Activated T-cell treated with anti-CD3 and anti-CD28 coated beads, Interleukin-2, amount 50 U/mL, for 4 hours (primary cell): ENCODE measurements at regions not wholly inside any gene's neighbourhood (a gene's known extent, or its start where the extent isn't known, plus 50 kb on each side); places are given as distances from the start of the nearest gene placed in this dataset.

Experiments used
- ATAC-seq, 2 donors: fragments of 200-7000 bp; cut with Tn5 transposase; one replicate each; pipeline ENCODE4 v1.10.0; 2021
- DNase-seq: peaks from one replicate; pipeline ENCODE4 v3.0.0-alpha.2; 2020
- H3K27me3 Mint-ChIP-seq: one replicate; pipeline ENCODE4 v1.8.0; 2021; ENCODE audit warnings: low read depth, mixed read lengths
- H3K36me3 Mint-ChIP-seq: one replicate; pipeline ENCODE4 v1.8.0; 2022; ENCODE audit warnings: mixed read lengths; ENCODE audit not compliant: insufficient read depth
- H3K4me1 Mint-ChIP-seq: one replicate; pipeline ENCODE4 v1.8.0; 2021; ENCODE audit warnings: low read depth, mixed read lengths
- H3K4me3 Mint-ChIP-seq: one replicate; pipeline ENCODE4 v1.8.0; 2021; ENCODE audit warnings: mild to moderate bottlenecking, moderate library complexity, mixed read lengths
- H3K9me3 Mint-ChIP-seq: one replicate; pipeline ENCODE4 v1.8.0; 2021; ENCODE audit warnings: mixed read lengths

- Mint-ChIP-seq H3K9me3 (peaks cover 7% of the 10 kb centered on the region), H3K4me1 (no peaks in the 10 kb centered on the region), H3K36me3 (no peaks in the 10 kb centered on the region), H3K4me3 (no peak overlapping the region), H3K27me3 (no peaks in the 10 kb centered on the region)
- DNase-seq (no peak), ATAC-seq (no peak)
These were observed 162.2 kb upstream of the HNMT start for GRCh38 chr2:137802038-137802437.

DNA sequence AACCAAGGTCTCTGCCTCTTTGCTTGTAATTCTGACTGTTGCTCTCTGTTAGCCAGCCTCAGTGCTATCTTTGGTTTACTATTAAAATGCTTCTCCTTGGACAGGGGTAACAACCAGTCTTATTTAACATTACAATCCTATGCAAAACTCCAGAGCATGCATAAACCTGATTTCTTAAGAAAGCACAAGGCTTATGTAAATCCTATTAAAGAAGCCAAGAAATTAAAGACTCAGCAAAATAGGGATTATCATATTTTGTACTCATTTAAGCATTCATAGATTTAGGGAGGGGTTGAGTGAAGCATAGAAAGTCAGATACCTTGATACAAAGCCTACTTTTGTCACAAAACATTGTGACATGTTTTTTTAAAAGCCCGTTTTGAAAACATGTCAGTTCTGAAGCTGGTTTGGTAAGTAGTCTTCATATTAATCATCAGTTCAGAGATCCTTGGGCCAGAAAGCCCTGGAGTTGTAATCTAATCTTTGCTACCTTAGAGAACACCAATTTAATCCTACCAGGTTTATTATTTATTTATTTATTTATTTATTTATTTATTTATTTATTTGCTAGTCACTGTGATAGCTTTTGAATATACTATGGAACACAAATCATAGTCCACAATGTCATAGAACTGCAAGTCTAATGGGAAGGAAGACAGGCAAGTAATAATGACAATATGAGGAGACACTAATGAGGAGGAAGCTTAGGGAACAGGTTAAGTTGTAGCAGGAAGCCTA, 158.0 kb upstream of the HNMT start:
- Mint-ChIP-seq H3K36me3 (no peaks in the 10 kb centered on the region), H3K9me3 (peaks cover 11% of the 10 kb centered on the region), H3K4me3 (no peak overlapping the region), H3K4me1 (no peaks in the 10 kb centered on the region), H3K27me3 (no peaks in the 10 kb centered on the region)
- ATAC-seq (no peak), DNase-seq (no peak)

GRCh38 chr2:137809252-137809651, 155.0 kb upstream of the HNMT start:
- Mint-ChIP-seq H3K27me3 (no peaks in the 10 kb centered on the region), H3K4me3 (no peak overlapping the region), H3K36me3 (no peaks in the 10 kb centered on the region), H3K4me1 (no peaks in the 10 kb centered on the region), H3K9me3 (peaks cover 7% of the 10 kb centered on the region)
- no peak for DNase-seq
- ATAC-seq, result no peak

DNA sequence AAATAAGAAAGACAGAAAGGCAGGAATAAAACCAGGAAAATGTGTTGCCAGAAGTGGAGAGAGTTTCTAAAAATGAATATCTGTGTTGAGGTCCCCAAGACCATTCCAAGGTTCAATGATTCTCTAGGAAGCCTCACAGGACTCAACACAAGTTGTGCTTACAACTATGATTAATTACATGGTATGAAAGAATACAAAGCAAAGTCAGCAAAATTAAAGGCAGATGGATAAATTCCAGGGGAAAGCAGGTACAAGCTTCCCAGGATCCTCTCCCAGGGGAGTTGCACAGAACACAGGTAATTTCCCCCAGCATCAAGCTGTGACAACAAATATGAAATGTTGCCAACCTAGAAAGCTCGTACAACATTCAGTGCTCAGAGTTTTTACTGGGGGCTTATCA, 154.4 kb upstream of the HNMT start:
- Mint-ChIP-seq H3K9me3 (peaks cover 7% of the 10 kb centered on the region), H3K27me3 (no peaks in the 10 kb centered on the region), H3K4me1 (no peaks in the 10 kb centered on the region), H3K4me3 (no peak overlapping the region), H3K36me3 (no peaks in the 10 kb centered on the region)
- no peak for DNase-seq
- no peak for ATAC-seq

DNA sequence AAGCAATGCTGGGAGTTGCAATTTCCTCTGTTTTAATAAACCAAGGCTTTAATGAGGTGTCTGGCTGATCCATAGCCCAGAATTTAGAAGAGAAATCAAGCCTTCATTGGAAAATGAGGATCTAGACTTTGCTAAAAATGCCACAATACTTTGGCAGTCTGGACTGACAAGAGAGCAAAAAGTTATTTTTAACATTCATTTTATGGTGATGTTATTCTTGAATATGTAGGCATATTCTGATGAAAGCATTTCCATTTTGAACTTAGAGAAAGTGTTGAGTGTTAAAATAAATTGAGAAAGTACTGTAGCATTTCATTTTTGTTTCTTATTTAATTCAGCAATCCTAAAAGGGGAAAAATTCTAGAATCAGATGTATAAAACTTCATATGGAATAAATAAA, 151.8 kb upstream of the HNMT start:
- Mint-ChIP-seq H3K4me1 (no peaks in the 10 kb centered on the region), H3K27me3 (no peaks in the 10 kb centered on the region), H3K9me3 (peaks cover 4% of the 10 kb centered on the region), H3K4me3 (no peak overlapping the region), H3K36me3 (no peaks in the 10 kb centered on the region)
- ATAC-seq (no peak), DNase-seq (no peak)

GRCh38 chr2:137813176-137813575, 151.1 kb upstream of the HNMT start:
- Mint-ChIP-seq H3K9me3 (peaks cover 2% of the 10 kb centered on the region), H3K4me3 (no peak overlapping the region), H3K4me1 (no peaks in the 10 kb centered on the region), H3K27me3 (no peaks in the 10 kb centered on the region), H3K36me3 (no peaks in the 10 kb centered on the region)
- no peak for DNase-seq
- no peak for ATAC-seq

DNA sequence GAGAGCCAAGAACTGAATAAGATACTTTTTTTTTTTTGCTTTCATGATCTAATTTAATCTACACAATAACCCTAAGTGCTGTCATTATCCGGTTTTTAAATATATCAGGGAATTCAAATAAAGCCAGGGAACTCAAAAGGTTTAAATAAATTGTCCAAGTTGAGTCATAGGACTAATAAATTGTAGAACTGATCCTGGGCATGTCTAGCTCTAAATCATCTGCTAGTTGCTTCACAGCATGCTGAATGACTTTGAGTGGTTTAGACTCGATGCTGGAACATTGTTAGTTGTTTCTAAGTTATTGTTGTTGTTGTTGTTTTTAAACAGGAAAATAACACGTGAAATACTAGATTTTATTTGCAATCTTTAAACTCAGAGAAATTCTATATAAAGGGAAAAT, 147.2 kb upstream of the HNMT start:
- Mint-ChIP-seq H3K27me3 (peaks cover 2% of the 10 kb centered on the region), H3K4me1 (no peaks in the 10 kb centered on the region), H3K4me3 (no peak overlapping the region), H3K36me3 (no peaks in the 10 kb centered on the region), H3K9me3 (no peaks in the 10 kb centered on the region)
- DNase-seq, result no peak
- ATAC-seq, result no peak

- H3K4me3 Mint-ChIP-seq, result no peak overlapping the region
- H3K36me3 Mint-ChIP-seq, result no peaks in the 10 kb centered on the region
- ATAC-seq (no peak), DNase-seq (no peak)
- no peaks in the 10 kb centered on the region for H3K9me3 Mint-ChIP-seq
- no peaks in the 10 kb centered on the region for H3K4me1 Mint-ChIP-seq
- peaks cover 4% of the 10 kb centered on the region for H3K27me3 Mint-ChIP-seq
These were observed 141.1 kb upstream of the HNMT start for GRCh38 chr2:137823196-137823595.

DNA sequence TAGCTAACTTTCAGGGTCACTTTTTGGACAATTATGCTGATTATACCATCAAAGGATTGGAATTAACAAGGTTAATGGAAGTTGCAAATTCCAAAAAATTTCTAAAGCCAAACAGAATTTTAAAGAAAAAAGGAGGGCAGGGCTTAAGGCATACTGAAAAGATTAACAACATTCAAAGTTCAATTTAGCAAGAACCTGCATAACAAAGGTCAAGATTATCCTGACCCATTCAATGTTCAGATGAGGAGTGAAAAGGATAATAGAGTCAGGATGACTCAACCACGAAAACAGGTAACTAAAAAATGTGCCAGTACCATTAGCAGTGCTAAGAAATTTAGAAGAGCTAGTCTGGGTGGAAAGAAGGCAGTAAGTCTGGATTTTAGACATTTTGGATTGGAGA, 139.8 kb upstream of the HNMT start:
- ATAC-seq, result no peak
- Mint-ChIP-seq H3K36me3 (no peaks in the 10 kb centered on the region), H3K4me1 (no peaks in the 10 kb centered on the region), H3K9me3 (no peaks in the 10 kb centered on the region), H3K4me3 (no peak overlapping the region), H3K27me3 (peaks cover 4% of the 10 kb centered on the region)
- DNase-seq, result no peak

GRCh38 chr2:137826373-137827372, 137.6 kb upstream of the HNMT start:
- H3K4me3 Mint-ChIP-seq, result no peak overlapping the region
- no peaks in the 10 kb centered on the region for H3K9me3 Mint-ChIP-seq
- no peaks in the 10 kb centered on the region for H3K4me1 Mint-ChIP-seq
- ATAC-seq, result no peak
- DNase-seq, result no peak
- H3K27me3 Mint-ChIP-seq, result peaks cover 2% of the 10 kb centered on the region
- H3K36me3 Mint-ChIP-seq, result no peaks in the 10 kb centered on the region

GRCh38 chr2:137828624-137829023, 135.6 kb upstream of the HNMT start:
- no peak for ATAC-seq

DNA sequence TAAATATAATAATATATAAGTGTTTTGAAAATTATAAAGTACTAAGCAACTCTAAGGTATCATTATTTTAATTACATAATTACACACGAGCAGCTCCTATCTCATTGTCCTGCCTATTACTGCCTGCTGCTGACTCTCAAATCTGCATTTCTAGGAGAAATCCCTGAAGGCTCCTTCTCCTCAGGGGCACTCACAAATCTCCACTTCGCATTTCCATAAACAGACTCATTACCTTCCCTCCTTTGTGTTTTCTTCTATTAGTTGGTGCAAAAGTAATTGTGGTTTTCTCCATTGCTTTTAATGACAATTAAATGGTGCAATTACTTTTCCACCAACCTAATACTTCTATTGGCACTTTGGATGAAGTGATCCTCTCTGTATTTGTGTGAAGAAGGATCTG, 135.0 kb upstream of the HNMT start:
- H3K36me3 Mint-ChIP-seq, result no peaks in the 10 kb centered on the region
- H3K27me3 Mint-ChIP-seq, result peaks cover 5% of the 10 kb centered on the region
- ATAC-seq (no peak), DNase-seq (no peak)
- no peak overlapping the region for H3K4me3 Mint-ChIP-seq
- no peaks in the 10 kb centered on the region for H3K4me1 Mint-ChIP-seq
- no peaks in the 10 kb centered on the region for H3K9me3 Mint-ChIP-seq

More at GRCh38 chr2:137828624-137829023, 135.6 kb upstream of the HNMT start:
- Mint-ChIP-seq H3K36me3 (no peaks in the 10 kb centered on the region), H3K9me3 (no peaks in the 10 kb centered on the region), H3K4me1 (no peaks in the 10 kb centered on the region), H3K27me3 (peaks cover 5% of the 10 kb centered on the region), H3K4me3 (no peak overlapping the region)
- no peak for DNase-seq

DNA sequence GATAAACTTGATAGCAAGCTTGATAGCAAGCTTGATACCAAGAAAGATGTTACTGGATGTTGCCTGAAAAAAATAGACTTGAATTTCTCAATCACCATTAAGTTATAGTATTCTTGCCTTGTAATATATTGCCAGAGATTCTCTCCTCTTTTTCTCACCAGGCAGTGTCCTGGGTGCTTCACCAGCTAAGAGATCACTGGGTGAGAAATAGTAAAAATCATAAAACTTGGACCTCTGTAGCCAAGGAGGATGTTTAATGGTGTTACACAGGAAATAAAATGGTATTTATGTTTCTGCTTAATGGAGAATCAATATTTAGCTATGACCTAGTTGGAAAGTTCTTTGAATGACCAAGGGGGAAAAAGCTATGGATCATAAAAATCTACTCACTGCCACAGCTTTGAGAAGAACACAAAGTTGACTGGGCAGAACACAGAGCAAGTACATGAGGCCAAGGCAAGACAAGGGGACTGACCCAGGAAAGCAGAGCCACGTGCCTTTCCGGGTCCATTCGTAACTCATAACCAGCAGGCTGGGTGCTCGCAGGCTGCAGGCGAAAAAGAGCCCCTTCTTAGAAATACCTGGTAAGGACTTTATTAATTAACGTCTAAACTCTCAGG, 129.4 kb upstream of the HNMT start:
- H3K27me3 Mint-ChIP-seq, result peaks cover 9% of the 10 kb centered on the region
- no peaks in the 10 kb centered on the region for H3K36me3 Mint-ChIP-seq
- ATAC-seq (no peak), DNase-seq (no peak)
- no peaks in the 10 kb centered on the region for H3K4me1 Mint-ChIP-seq
- no peak overlapping the region for H3K4me3 Mint-ChIP-seq
- no peaks in the 10 kb centered on the region for H3K9me3 Mint-ChIP-seq

DNA sequence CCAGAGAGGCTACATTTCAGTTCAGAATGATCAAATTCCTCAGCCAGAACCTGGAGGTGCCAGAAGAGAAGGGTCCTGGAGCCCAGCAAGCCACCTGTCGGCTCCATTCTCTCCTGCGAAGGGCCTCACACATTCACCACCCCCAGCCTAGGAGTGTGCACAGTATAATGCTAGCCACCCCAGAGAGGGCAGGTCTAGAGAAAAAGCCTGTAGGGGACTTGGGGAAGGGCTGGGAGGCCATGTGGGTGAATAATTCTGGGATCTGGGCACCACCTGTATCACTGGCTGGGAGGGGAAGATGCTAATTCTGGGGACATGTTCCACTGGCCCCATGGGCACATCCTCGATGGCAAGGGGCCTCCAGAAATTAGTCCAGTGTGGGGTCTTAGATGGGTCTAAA, 127.6 kb upstream of the HNMT start:
- ATAC-seq, result no peak
- Mint-ChIP-seq H3K36me3 (no peaks in the 10 kb centered on the region), H3K4me1 (no peaks in the 10 kb centered on the region), H3K4me3 (no peak overlapping the region), H3K9me3 (no peaks in the 10 kb centered on the region), H3K27me3 (peaks cover 9% of the 10 kb centered on the region)
- no peak for DNase-seq
